ENCODE measurements at regions not wholly inside any gene's neighbourhood (a gene's known extent, or its start where the extent isn't known, plus 50 kb on each side); places are given as distances from the start of the nearest gene placed in this dataset.

GRCh38 chr5:104130320-104130719 is 567.7 kb upstream of the NUDT12 start:
- TF ChIP-seq, protein P1, sequence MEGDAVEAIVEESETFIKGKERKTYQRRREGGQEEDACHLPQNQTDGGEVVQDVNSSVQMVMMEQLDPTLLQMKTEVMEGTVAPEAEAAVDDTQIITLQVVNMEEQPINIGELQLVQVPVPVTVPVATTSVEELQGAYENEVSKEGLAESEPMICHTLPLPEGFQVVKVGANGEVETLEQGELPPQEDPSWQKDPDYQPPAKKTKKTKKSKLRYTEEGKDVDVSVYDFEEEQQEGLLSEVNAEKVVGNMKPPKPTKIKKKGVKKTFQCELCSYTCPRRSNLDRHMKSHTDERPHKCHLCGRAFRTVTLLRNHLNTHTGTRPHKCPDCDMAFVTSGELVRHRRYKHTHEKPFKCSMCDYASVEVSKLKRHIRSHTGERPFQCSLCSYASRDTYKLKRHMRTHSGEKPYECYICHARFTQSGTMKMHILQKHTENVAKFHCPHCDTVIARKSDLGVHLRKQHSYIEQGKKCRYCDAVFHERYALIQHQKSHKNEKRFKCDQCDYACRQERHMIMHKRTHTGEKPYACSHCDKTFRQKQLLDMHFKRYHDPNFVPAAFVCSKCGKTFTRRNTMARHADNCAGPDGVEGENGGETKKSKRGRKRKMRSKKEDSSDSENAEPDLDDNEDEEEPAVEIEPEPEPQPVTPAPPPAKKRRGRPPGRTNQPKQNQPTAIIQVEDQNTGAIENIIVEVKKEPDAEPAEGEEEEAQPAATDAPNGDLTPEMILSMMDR (conservative IDR thresholded peaks at IDR 0.05; ENCODE audit: low read depth, low read length): no peak
- TF ChIP-seq EZH2 (IDR thresholded peaks at IDR 0.05; ENCODE audit: borderline replicate concordance, low read depth, low read length, poor library complexity, severe bottlenecking): no peak

Measured in A673 (cell line).